IPS-18c (cell line): ENCODE measurements at regions not wholly inside any gene's neighbourhood (a gene's known extent, or its start where the extent isn't known, plus 50 kb on each side); places are given as distances from the start of the nearest gene placed in this dataset.

ENCODE experiments used
- H3K4me3 ChIP-seq: 2 replicates; pipeline ENCODE4 v1.7.0; 2013; ENCODE audit warnings: low read depth, mild to moderate bottlenecking, low read length, moderate library complexity; ENCODE audit not compliant: insufficient read depth
- H3K9me3 ChIP-seq: one replicate; pipeline ENCODE4 v1.6.1; 2013; ENCODE audit warnings: mild to moderate bottlenecking, low read length, moderate library complexity; ENCODE audit not compliant: control insufficient read depth, insufficient read depth

- no peak overlapping the region for H3K4me3 ChIP-seq
- H3K9me3 ChIP-seq, result no peaks in the 10 kb centered on the region
Observed at GRCh38 chr9:23581931-23582330, 244.1 kb downstream of the ELAVL2 start.

GRCh38 chr9:23582836-23583235, 243.2 kb downstream of the ELAVL2 start:
- Histone ChIP-seq H3K9me3 (no peaks in the 10 kb centered on the region), H3K4me3 (no peak overlapping the region)

GRCh38 chr9:23586906-23587305, 239.1 kb downstream of the ELAVL2 start:
- Histone ChIP-seq H3K9me3 (no peaks in the 10 kb centered on the region), H3K4me3 (no peak overlapping the region)

- no peak overlapping the region for H3K4me3 ChIP-seq
Observed at GRCh38 chr9:23587433-23587832, 238.6 kb downstream of the ELAVL2 start.

GRCh38 chr9:23587903-23588302, 238.1 kb downstream of the ELAVL2 start:
- H3K4me3 ChIP-seq, result no peak overlapping the region

More at GRCh38 chr9:23587433-23587832, 238.6 kb downstream of the ELAVL2 start:
- no peaks in the 10 kb centered on the region for H3K9me3 ChIP-seq

GRCh38 chr9:23590276-23591000, 235.6 kb downstream of the ELAVL2 start:
- Histone ChIP-seq H3K4me3 (no peak overlapping the region), H3K9me3 (no peaks in the 10 kb centered on the region)

More at GRCh38 chr9:23587903-23588302, 238.1 kb downstream of the ELAVL2 start:
- H3K9me3 ChIP-seq, result no peaks in the 10 kb centered on the region

- no peaks in the 10 kb centered on the region for H3K9me3 ChIP-seq
- H3K4me3 ChIP-seq, result no peak overlapping the region
Observed at GRCh38 chr9:23594421-23594820, 231.6 kb downstream of the ELAVL2 start.

GRCh38 chr9:23596913-23597634, 229.0 kb downstream of the ELAVL2 start:
- H3K9me3 ChIP-seq, result no peaks in the 10 kb centered on the region
- H3K4me3 ChIP-seq, result no peak overlapping the region

- Histone ChIP-seq H3K9me3 (no peaks in the 10 kb centered on the region), H3K4me3 (no peak overlapping the region)
Observed at GRCh38 chr9:23598994-23599393, 227.0 kb downstream of the ELAVL2 start.

GRCh38 chr9:23603311-23603710, 222.7 kb downstream of the ELAVL2 start:
- H3K4me3 ChIP-seq, result no peak overlapping the region
- H3K9me3 ChIP-seq, result no peaks in the 10 kb centered on the region

- Histone ChIP-seq H3K4me3 (no peak overlapping the region), H3K9me3 (no peaks in the 10 kb centered on the region)
Observed at GRCh38 chr9:23606107-23606506, 219.9 kb downstream of the ELAVL2 start.

GRCh38 chr9:23608456-23608855, 217.6 kb downstream of the ELAVL2 start:
- H3K9me3 ChIP-seq, result no peaks in the 10 kb centered on the region

GRCh38 chr9:23611869-23612268, 214.2 kb downstream of the ELAVL2 start:
- H3K9me3 ChIP-seq, result no peaks in the 10 kb centered on the region
- H3K4me3 ChIP-seq, result no peak overlapping the region

More at GRCh38 chr9:23608456-23608855, 217.6 kb downstream of the ELAVL2 start:
- H3K4me3 ChIP-seq, result no peak overlapping the region

GRCh38 chr9:23615569-23615968, 210.5 kb downstream of the ELAVL2 start:
- Histone ChIP-seq H3K4me3 (no peak overlapping the region), H3K9me3 (no peaks in the 10 kb centered on the region)

GRCh38 chr9:23621188-23621587, 204.9 kb downstream of the ELAVL2 start:
- Histone ChIP-seq H3K9me3 (no peaks in the 10 kb centered on the region), H3K4me3 (no peak overlapping the region)

GRCh38 chr9:23621924-23622323, 204.1 kb downstream of the ELAVL2 start:
- Histone ChIP-seq H3K9me3 (no peaks in the 10 kb centered on the region), H3K4me3 (no peak overlapping the region)

- no peak overlapping the region for H3K4me3 ChIP-seq
- H3K9me3 ChIP-seq, result no peaks in the 10 kb centered on the region
Observed at GRCh38 chr9:23622396-23622795, 203.6 kb downstream of the ELAVL2 start.

GRCh38 chr9:23630488-23630887, 195.6 kb downstream of the ELAVL2 start:
- no peaks in the 10 kb centered on the region for H3K9me3 ChIP-seq
- H3K4me3 ChIP-seq, result no peak overlapping the region
